ENCODE measurements at regions not wholly inside any gene's neighbourhood (a gene's known extent, or its start where the extent isn't known, plus 50 kb on each side); places are given as distances from the start of the nearest gene placed in this dataset.

GRCh38 chr2:7209757-7210555, 292.7 kb downstream of the RNF144A start:
- no peak for DNase-seq (ENCODE audit: low read depth in 3 of 3)

DNA sequence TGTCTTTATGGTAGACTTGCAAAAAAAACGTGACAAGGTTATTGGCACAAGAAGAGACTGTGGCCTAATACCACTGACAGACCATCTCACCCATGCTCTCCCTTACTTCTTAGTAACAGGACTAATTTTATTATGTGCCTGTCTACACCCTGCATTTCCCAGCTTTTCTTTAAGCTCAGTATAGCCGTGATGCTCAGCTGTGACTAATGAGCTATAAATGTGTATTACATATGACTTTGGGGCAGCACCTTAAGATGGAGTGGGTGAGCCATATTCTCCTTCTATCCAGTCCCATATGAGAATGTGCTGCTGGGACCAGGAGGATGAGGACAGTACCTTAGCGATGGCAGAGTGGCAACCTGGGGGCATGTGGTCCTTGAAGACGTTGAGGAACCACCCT, 293.5 kb downstream of the RNF144A start:
- no peak for DNase-seq (ENCODE audit: low read depth in 3 of 3)

GRCh38 chr2:7225848-7226247, 308.6 kb downstream of the RNF144A start:
- DNase-seq (ENCODE audit: low read depth in 3 of 3): no peak

DNA sequence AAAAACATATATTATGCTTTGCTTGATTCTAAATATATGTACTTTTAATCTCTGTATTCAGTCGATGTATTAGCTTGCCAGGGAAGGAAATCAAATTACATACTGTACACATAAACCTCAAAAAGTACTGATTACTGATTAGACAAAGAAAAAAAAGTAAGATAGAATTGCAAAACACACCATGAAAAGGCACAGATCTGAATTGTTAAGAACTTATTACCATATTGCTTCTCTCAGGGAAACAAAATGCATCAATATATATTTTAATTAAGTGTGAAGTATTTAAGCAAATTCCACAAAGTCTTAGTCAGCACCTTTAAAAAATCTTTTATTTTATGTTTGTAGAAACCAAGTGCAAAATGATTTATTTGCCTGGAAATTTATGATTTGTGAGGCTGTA, 309.3 kb downstream of the RNF144A start:
- no peak for DNase-seq (ENCODE audit: low read depth in 3 of 3)

DNA sequence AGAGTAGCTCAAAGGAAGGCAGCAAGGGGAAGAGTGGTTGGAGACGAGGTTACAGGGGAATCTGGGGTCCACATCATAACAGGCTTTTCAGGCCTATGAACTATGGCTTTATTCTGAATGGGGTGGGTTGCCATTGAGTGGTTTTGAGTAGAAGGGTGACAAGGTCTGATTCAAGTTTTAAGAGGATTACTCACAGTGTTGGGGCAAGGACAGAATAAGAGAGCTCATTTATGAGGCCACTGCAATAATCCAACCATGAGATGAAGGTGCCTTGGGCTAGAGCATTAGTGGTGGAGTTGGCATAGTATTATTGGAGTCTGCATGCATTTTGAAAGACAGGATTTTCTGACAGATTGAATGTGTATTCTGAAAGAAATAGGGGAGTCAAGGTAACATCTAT, 315.9 kb downstream of the RNF144A start:
- DNase-seq (ENCODE audit: low read depth in 3 of 3): no peak

GRCh38 chr2:7237466-7237865, 320.3 kb downstream of the RNF144A start:
- no peak for DNase-seq (ENCODE audit: low read depth in 3 of 3)

DNA sequence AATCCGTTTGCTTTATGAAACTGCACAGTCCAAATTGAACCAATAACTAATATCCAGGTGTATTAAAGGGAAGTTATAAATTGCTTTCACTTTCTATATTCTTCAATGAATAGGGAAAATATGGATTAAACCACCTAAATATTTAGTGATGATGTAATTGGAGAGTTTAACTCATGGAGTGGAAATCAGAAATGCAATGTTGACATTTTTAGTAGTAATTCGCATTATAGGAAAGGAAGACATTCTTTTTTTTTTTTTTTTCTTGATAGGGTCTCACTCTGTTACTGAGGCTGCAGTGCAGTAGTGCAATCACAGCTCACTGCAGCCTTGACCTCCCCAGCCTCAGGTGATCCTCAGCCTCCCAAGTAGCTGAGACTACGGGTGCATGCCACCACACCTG, 321.9 kb downstream of the RNF144A start:
- DNase-seq (ENCODE audit: low read depth in 3 of 3): no peak

GRCh38 chr2:7241041-7241745, 324.0 kb downstream of the RNF144A start:
- no peak for DNase-seq (ENCODE audit: low read depth in 3 of 3)

- DNase-seq (ENCODE audit: low read depth in 3 of 3): no peak
Observed at GRCh38 chr2:7242189-7242867, 325.1 kb downstream of the RNF144A start.

- DNase-seq (ENCODE audit: low read depth in 3 of 3): no peak
Observed at GRCh38 chr2:7243276-7243675, 326.1 kb downstream of the RNF144A start.

DNA sequence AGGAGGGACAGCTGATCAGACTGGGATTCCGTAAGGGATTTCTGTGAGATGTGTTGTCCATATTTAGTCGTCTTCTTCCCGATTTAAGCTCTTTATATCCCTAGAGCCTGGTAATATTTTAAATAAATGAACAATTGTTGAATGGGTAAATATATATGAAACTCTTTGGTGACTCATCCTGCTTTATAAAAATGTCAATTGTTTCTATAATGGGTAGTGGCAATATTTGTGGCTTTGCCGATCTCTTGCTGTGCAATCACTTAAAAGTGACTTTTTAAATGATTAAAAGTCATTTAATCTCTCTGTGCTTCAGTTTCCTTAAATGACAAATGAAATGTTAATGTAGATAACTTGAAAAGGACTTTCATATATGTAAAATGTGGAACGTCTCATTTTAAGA, 339.2 kb downstream of the RNF144A start:
- no peak for DNase-seq (ENCODE audit: low read depth in 3 of 3)

GRCh38 chr2:7262727-7263126, 345.5 kb downstream of the RNF144A start:
- no peak for DNase-seq (ENCODE audit: low read depth in 3 of 3)

DNA sequence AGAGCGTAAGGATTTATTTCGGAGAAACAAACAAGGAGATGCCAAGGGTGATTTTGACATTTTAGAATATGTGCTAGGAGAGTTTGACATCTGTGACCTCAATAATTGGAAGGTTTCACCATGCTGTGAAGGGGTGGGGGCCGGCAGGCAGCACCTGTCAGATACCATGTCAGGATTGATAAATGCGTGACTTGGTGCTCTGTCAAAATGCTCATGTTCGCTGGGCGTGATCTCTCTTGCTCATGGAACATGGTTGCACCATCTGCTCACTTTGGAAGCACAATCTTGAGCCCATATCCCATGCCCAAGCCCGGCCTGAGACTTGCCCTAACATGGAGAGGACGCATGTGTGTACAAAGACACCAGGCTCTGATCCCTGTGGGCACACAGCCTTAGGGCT, 347.6 kb downstream of the RNF144A start:
- no peak for DNase-seq (ENCODE audit: low read depth in 3 of 3)

DNA sequence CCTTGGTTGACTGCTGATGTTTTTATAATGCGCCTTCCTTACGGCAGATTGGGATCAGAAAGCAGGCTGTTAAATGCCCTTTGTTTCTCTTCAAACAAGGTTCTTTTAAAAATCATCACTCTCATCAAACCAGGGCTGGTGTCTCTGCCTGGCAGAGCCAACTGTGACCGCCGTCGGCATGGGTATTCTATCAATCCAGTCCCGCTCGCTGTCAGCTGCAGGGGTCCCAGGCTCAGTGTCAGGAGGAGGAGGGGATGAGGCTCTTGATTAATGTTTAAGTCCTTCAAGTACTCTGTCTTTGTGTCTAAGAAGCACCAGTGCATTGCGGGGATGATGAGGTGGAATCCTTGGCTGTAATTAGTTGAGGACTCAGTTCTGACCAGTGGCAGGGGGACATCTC, 348.1 kb downstream of the RNF144A start:
- DNase-seq (ENCODE audit: low read depth in 3 of 3): no peak

DNA sequence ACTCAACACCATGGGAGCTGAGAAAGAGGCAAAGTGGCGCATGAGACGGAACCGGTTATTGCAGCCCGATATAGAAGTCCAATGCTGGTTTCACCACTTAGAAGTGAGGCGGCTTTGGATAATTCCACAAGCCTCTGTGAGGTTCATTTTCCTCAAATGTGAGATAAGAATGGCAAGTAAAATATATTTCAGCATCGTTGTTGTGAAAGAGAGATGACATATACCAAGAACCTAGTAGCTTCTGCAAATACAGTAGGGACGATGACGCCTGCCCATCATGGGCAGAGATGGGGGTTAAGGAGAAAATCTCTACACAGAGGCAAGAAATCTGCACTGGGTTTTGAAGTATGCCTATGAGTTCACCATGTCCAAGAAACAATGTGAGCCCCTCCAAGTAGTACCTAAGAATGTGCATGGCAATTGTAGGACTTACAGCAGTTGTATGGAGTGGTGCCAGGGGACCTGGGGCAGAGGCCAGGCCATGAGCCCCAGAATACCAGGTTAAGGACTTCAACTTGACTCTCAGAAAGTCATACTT, 352.0 kb downstream of the RNF144A start:
- no peak for DNase-seq (ENCODE audit: low read depth in 3 of 3)

DNA sequence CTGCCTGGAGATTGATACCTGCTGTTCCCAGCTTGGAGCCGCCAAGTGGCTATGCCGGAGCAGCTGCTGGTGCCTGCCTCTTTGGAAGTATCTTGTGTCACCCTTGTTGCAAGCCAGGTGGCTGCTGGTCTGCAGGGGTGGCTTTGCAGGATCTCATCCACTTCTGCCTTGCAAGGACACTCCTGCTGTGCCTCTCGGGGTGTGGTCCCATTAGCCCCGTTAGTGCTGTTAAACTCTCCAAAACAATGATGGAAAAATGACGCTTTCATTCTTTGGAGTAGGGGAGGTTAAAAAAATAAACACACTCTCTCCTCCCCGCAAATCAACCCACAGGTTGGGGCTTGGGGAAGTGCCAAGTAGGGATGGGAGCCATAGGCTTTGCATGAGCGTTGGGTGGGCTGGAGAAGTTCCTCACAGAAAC, 352.8 kb downstream of the RNF144A start:
- no peak for DNase-seq (ENCODE audit: low read depth in 3 of 3)

DNA sequence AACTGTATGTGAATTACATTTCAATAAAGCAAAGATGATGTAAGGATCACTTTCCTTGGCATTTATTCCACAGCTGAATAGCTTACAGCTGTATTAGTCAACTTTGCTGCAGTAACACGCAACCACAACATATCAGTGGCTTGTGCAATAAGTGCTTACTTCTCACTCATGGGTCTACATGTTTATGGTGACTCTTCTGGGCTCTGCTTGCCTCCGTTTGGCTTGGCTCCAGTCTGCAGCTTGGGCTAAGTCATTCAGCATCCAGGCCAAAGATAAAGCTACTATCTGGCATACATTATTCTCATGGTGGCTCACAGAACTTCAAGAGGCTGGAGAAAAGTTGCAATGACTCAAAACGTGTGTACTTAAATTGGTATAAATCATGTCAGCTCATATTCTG, 355.0 kb downstream of the RNF144A start:
- no peak for DNase-seq (ENCODE audit: low read depth in 3 of 3)

DNA sequence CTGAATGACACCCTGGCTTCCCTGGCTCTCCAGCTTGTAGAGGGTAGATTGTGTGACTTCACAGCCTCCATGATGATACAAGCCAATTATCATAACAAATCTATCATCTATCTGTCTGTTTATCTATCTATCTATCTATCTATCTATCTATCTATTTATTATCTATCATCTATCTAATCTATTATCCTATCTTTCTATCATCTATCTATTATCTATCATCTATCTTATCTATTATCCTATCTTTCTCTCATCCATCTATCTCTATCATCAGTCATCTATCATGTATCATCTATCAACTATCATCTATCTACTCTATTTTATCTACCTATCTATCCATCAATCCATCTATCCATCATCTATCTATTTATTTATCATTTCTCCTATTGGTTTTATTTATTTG, 361.8 kb downstream of the RNF144A start:
- DNase-seq (ENCODE audit: low read depth in 3 of 3): no peak

DNA sequence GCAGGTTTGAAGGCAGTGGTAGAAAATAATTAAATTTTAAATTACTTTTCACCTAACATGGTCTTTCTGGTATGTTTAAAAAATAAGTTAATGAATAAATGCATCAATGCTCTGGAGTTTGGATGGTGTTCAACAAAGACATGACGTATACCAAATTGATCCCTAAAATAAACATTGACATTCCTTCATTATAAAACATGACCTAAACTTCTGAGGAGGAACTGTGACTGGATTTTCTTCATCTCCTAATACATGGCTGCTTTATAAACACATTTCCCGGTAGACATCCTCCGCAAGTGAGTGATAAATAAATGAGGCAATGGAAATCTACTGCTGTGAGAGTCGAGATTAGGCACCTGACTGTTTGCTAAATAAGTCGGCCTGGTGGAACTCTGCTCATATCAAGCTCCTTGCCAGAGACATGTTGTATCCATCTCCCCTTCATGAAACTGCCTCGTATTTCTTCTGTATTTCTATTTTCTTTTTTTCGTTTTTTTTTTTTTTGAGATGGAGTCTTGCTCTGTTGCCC, 362.3 kb downstream of the RNF144A start:
- DNase-seq (ENCODE audit: low read depth in 3 of 3): no peak

GRCh38 chr2:7280790-7281189, 363.6 kb downstream of the RNF144A start:
- no peak for DNase-seq (ENCODE audit: low read depth in 3 of 3)

GRCh38 chr2:7281231-7282201, 364.3 kb downstream of the RNF144A start:
- DNase-seq (ENCODE audit: low read depth in 3 of 3): no peak
